GM12864 (cell line): ENCODE measurements at regions not wholly inside any gene's neighbourhood (a gene's known extent, or its start where the extent isn't known, plus 50 kb on each side); places are given as distances from the start of the nearest gene placed in this dataset.

Experiments used
- DNase-seq: peaks from one replicate; pipeline ENCODE4 v3.0.0-alpha.2; 2011; ENCODE audit warnings: low read depth
- H3K4me3 ChIP-seq: 2 replicates; pipeline ENCODE4 v1.5.1; 2011; ENCODE audit warnings: mild to moderate bottlenecking, low read depth, low read length, control low read depth
- TF ChIP-seq, protein P1 (sequence below): IDR thresholded peaks from 2 replicates; pipeline ENCODE4 v1.5.1; 2011; ENCODE audit warnings: low read depth, mild to moderate bottlenecking, moderate library complexity, low read length, control low read depth, inconsistent platforms; ENCODE audit errors: missing control alignments

DNA sequence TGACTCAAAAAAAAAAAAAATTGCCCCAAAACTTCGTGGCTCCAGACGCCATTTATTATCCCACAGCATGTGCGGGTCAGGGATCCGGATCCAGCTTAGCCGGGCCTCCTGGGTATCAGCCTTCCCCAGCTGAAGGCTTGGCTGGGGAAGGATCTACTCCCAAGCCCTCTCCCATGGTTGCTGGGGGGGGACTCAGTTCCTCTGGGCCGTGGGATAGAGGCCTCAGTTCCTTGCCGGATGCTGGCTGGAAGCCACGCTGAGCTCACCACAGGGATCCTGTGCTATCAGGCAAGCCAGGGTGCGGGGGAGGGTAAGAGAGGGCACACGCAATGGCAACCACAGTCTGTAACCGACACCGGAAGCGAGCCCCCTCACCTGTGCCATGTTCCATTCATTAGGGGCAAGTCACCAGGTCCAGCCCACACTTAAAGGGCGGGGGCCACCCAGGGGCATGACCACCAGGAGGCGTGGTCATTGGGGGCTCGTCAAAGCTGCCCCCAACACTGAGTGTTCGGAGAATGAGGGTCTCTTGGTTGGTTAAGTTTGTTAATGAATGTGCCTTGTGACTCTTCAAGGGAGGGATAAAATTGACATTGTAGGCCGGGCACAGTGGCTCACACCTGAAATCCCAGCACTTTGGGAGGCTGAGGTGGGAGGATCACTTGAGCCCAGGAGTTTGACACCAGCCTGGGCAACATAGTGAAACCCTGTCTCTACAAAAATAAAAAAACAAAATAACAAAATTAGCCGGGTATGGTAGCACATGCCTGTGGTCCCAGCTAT, 210.0 kb upstream of the GSE1 start:
- no peak for DNase-seq
- TF ChIP-seq, protein P1, sequence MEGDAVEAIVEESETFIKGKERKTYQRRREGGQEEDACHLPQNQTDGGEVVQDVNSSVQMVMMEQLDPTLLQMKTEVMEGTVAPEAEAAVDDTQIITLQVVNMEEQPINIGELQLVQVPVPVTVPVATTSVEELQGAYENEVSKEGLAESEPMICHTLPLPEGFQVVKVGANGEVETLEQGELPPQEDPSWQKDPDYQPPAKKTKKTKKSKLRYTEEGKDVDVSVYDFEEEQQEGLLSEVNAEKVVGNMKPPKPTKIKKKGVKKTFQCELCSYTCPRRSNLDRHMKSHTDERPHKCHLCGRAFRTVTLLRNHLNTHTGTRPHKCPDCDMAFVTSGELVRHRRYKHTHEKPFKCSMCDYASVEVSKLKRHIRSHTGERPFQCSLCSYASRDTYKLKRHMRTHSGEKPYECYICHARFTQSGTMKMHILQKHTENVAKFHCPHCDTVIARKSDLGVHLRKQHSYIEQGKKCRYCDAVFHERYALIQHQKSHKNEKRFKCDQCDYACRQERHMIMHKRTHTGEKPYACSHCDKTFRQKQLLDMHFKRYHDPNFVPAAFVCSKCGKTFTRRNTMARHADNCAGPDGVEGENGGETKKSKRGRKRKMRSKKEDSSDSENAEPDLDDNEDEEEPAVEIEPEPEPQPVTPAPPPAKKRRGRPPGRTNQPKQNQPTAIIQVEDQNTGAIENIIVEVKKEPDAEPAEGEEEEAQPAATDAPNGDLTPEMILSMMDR: no peak
- H3K4me3 ChIP-seq: no peak overlapping the region

DNA sequence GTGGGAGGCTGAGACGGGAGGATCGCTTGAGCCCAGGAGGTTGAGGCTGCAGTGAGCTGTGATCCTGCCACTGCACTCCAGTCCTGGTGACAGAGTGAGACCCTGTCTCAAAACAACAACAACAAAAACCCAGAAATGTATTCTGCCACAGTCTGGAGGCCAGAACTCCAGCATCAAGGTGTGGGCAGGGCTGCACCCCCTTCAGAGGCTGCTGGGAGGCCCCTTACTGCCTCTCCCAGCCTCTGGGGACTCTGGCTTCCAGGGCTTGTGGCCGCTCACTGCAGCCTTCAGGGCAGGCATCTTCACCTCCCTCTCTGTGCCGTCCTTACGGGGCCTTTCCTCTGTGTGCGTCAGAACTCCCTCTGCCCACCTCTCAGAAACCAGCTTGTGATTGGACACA, 209.4 kb upstream of the GSE1 start:
- no peak overlapping the region for H3K4me3 ChIP-seq
- TF ChIP-seq, protein P1: no peak
- no peak for DNase-seq

DNA sequence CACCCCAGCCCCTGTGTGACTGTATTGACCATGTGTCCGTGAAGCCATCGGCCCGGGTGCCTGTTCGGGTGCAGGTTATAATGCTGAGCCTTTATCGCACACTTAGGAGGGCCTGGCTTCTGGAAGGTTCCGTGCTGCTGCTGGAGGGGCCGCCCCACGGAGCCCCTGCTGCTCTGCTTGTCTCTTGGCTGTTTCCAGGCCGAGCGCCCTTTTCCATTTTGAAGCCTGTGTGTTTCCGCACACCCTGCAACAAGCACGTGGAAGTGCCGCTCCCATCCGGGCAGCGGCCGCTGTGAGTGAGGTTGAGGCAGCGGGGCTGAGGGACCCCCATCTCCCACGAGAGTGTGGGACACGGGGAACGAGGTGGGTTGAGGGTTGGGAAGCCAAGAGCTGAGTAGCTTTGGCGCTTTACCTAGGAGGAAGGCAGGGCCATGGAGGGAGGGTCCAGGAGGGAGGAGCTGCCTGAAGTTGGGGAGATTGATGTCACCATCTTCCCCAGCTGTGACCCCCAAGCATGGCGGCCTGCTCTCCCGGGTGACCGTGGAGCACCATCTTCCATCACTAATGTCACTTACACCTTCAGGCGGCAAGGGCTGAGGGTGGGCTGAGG, 200.1 kb upstream of the GSE1 start:
- H3K4me3 ChIP-seq: no peak overlapping the region
- TF ChIP-seq, protein P1: no peak
- no peak for DNase-seq

DNA sequence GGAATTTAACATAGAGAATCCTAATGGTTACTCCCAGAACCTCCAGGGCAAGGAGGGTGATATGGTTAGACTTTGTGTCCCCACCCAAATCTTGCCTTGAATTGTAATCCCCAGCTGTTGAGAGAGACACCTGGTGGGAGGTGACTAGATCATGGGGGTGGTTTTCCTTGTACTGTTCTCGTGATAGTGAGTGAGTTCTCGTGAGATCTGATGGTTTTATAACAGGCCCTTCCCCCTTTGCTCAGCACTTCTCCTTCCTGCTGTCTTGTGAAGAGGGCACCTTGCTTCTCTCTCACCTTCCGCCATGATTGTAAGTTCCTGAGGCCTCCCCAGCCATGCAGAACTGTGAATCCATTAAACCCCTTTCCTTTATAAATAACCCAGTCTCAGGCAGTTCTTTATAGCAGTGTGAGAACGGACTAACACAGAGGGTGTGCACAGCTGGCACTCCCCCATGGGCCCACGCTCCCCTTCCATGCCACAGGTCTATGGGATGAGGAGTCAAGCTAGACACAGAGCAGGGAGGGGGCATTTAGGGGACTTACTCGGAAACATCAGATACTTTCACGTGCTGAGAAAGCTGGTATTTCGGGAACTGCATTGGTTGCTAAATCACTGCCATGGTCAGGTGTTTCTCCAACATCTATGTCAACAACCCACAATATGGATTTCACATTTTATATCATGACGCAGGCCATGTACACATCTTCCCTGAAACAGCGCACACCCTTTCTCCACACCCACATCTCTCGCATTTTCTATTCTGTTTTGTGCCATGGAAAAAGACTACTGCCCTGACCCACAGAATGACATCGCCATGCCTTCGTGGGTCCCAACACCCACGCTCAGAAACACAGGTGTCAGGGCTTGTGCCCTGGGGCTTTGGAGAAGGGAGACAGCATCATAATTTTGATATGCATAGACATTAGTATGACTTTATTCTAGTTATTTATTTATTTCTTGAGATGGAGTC, 199.1 kb upstream of the GSE1 start:
- DNase-seq: no peak
- TF ChIP-seq, protein P1: no peak
- H3K4me3 ChIP-seq: no peak overlapping the region

DNA sequence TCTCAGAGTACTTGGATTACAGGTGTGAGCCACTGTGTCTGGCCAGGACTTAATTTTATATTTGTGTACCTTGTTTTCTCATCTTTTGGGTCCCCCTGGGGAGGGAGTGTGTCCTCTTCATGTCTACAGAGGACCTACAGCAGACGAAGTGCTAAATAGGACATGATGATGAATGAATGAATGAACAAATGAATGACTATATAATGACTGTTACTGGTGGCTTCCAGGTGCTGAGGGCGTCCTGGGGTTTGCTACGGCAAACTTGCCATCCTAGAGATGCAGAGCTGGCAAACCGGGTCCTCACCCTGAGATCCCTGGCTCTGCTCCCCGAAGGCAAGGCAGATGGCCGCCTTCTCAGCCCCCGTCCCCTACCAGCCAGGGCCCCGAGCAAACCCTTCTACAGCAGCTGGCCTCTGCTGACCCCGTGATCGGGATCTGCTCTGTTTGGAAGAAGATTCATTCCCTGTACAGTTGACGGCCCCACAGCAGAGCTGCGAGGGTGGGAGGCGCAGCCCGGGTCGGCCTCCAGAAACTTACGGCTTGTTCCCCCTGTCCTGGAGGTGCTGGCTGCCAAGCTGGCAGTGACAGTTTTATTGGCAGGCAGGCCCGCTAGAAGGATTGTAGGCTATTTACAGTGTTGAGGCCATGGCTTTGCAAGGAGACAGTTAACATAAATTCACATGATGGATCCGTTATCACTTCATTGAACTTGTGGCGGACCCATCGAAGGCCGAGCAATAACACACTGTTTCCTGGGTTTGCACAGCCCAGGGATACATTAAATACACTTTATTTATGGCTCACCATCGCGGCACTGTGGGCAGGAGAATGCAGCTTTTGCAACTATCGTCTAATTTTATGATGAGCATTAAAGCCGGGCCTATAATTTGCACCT, 197.7 kb upstream of the GSE1 start:
- no peak for DNase-seq
- H3K4me3 ChIP-seq: no peak overlapping the region
- TF ChIP-seq, protein P1: no peak
